Mesothelial cell of epicardium (in vitro differentiated cells): ENCODE measurements at regions not wholly inside any gene's neighbourhood (a gene's known extent, or its start where the extent isn't known, plus 50 kb on each side); places are given as distances from the start of the nearest gene placed in this dataset.

ENCODE experiments used
- DNase-seq, 2 experiments: peaks; one replicate each; pipeline ENCODE4 v3.0.0; 2021; ENCODE audit warnings: low spot score in 2 of 2; ENCODE audit not compliant: unreplicated experiment in 2 of 2
- H3K27ac Mint-ChIP-seq: 2 replicates; pipeline ENCODE4 v1.8.0; 2021; ENCODE audit warnings: mixed read lengths
- H3K27me3 Mint-ChIP-seq: 2 replicates; pipeline ENCODE4 v1.8.0; 2021; ENCODE audit warnings: low read depth, mixed read lengths
- H3K36me3 Mint-ChIP-seq: 2 replicates; pipeline ENCODE4 v1.8.0; 2021; ENCODE audit warnings: mixed read lengths
- H3K4me1 Mint-ChIP-seq: 2 replicates; pipeline ENCODE4 v1.8.0; 2021; ENCODE audit warnings: mixed read lengths
- H3K4me3 Mint-ChIP-seq: 2 replicates; pipeline ENCODE4 v1.8.0; 2021; ENCODE audit warnings: mild to moderate bottlenecking, moderate library complexity, mixed read lengths
- H3K9me3 Mint-ChIP-seq: 2 replicates; pipeline ENCODE4 v1.8.0; 2021; ENCODE audit warnings: mixed read lengths
- CTCF ChIP-seq: fragments of 200-600 bp; sonication (generic); IDR thresholded peaks from one replicate; pipeline ENCODE4 v1.5.0; 2021; ENCODE audit warnings: antibody characterized with exemption; ENCODE audit not compliant: unreplicated experiment

GRCh38 chr7:92968502-92968901 is 132.1 kb upstream of the CDK6 start:
- no peak for DNase-seq
- Mint-ChIP-seq H3K9me3 (peaks cover 6% of the 10 kb centered on the region), H3K36me3 (no peaks in the 10 kb centered on the region), H3K27ac (no peak overlapping the region), H3K4me1 (peaks cover 4% of the 10 kb centered on the region), H3K4me3 (no peak overlapping the region), H3K27me3 (no peaks in the 10 kb centered on the region)
- TF ChIP-seq CTCF, result no peak

- peaks cover 6% of the 10 kb centered on the region for H3K9me3 Mint-ChIP-seq
- no peak overlapping the region for H3K27ac Mint-ChIP-seq
- H3K4me1 Mint-ChIP-seq, result no peaks in the 10 kb centered on the region
- H3K36me3 Mint-ChIP-seq, result no peaks in the 10 kb centered on the region
- H3K27me3 Mint-ChIP-seq, result no peaks in the 10 kb centered on the region
- DNase-seq, result no peak
- TF ChIP-seq CTCF, result no peak
- no peak overlapping the region for H3K4me3 Mint-ChIP-seq
Measured at GRCh38 chr7:92967238-92967637, 130.9 kb upstream of the CDK6 start.

GRCh38 chr7:92964141-92964540 is 127.8 kb upstream of the CDK6 start:
- H3K4me3 Mint-ChIP-seq, result no peak overlapping the region
- no peaks in the 10 kb centered on the region for H3K4me1 Mint-ChIP-seq
- TF ChIP-seq CTCF, result no peak
- no peak overlapping the region for H3K27ac Mint-ChIP-seq
- DNase-seq, result no peak
- peaks cover 1% of the 10 kb centered on the region for H3K27me3 Mint-ChIP-seq
- H3K36me3 Mint-ChIP-seq, result no peaks in the 10 kb centered on the region
- peaks cover 14% of the 10 kb centered on the region for H3K9me3 Mint-ChIP-seq

- DNase-seq, result no peak
- no peak for TF ChIP-seq CTCF
- Mint-ChIP-seq H3K36me3 (no peaks in the 10 kb centered on the region), H3K4me3 (no peak overlapping the region), H3K4me1 (no peaks in the 10 kb centered on the region), H3K9me3 (peaks cover 14% of the 10 kb centered on the region), H3K27ac (no peak overlapping the region), H3K27me3 (peaks cover 2% of the 10 kb centered on the region)
Measured at GRCh38 chr7:92963566-92963965, 127.2 kb upstream of the CDK6 start.

GRCh38 chr7:92961961-92962360 is 125.6 kb upstream of the CDK6 start:
- H3K4me3 Mint-ChIP-seq, result no peak overlapping the region
- H3K36me3 Mint-ChIP-seq, result peaks cover 8% of the 10 kb centered on the region
- H3K27ac Mint-ChIP-seq, result no peak overlapping the region
- no peak for DNase-seq
- no peaks in the 10 kb centered on the region for H3K4me1 Mint-ChIP-seq
- H3K9me3 Mint-ChIP-seq, result peaks cover 27% of the 10 kb centered on the region
- peaks cover 2% of the 10 kb centered on the region for H3K27me3 Mint-ChIP-seq
- no peak for TF ChIP-seq CTCF

- Mint-ChIP-seq H3K9me3 (peaks cover 42% of the 10 kb centered on the region), H3K27ac (no peak overlapping the region), H3K27me3 (peaks cover 2% of the 10 kb centered on the region), H3K36me3 (peaks cover 19% of the 10 kb centered on the region), H3K4me1 (peaks cover 11% of the 10 kb centered on the region), H3K4me3 (no peak overlapping the region)
- no peak for DNase-seq
- no peak for TF ChIP-seq CTCF
Measured at GRCh38 chr7:92956575-92956974, 120.2 kb upstream of the CDK6 start.
